OCI-LY3 (cell line): ENCODE measurements at regions not wholly inside any gene's neighbourhood (a gene's known extent, or its start where the extent isn't known, plus 50 kb on each side); places are given as distances from the start of the nearest gene placed in this dataset.

Source experiments
- CTCF ChIP-seq: fragments of 200-600, 300-600 bp; sonication (generic); IDR thresholded peaks from 2 replicates; pipeline ENCODE4 v1.5.1; 2014; ENCODE audit warnings: antibody characterized with exemption, low read length, low read depth
- EZH2phosphoT487 ChIP-seq: fragments of 200-600 bp; shearing (Covaris generic); IDR thresholded peaks from 2 replicates; pipeline ENCODE4 v1.6.1; 2018; ENCODE audit warnings: antibody characterized with exemption, mixed run types, low read depth

DNA sequence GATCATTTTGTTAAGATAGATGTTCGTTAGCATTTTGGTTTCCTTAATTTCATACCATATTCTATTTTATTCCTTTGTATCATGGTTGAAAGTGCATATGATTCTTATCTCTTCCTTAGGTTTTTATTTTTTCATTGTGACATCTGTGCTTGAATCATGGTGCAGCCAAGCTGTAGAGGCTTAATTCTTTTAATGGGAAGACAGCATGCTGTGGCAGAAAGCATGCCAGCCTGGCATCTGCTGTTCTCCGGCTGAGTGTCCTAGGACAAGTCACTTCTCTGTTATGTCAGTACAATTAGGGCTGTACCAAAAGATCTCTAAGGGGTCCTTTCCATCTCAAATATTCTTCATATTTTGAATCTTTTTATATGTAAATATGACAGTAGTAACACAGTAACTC is 68.5 kb upstream of the PMFBP1 start:
- TF ChIP-seq EZH2phosphoT487 (no peak), CTCF (no peak)
